PFSK-1 (cell line): ENCODE measurements at regions not wholly inside any gene's neighbourhood (a gene's known extent, or its start where the extent isn't known, plus 50 kb on each side); places are given as distances from the start of the nearest gene placed in this dataset.

ENCODE experiments used
- FOXP2 ChIP-seq: optimal IDR thresholded peaks from 2 replicates; pipeline ENCODE3; 2011; ENCODE audit warnings: borderline replicate concordance, control low read depth, inconsistent platforms; ENCODE audit not compliant: insufficient read depth; ENCODE audit errors: extremely low read length, extremely low read depth
- SIN3A ChIP-seq: IDR thresholded peaks from 2 replicates; pipeline ENCODE4 v1.6.1; 2012; ENCODE audit warnings: mild to moderate bottlenecking, low read length, moderate library complexity, borderline replicate concordance; ENCODE audit not compliant: insufficient read depth
- TAF1 ChIP-seq: IDR thresholded peaks from 2 replicates; pipeline ENCODE4 v1.6.1; 2012; ENCODE audit warnings: low read length, control low read depth, borderline replicate concordance; ENCODE audit not compliant: insufficient read depth

- TF ChIP-seq SIN3A: no peak
- TF ChIP-seq FOXP2: no peak
- TF ChIP-seq TAF1: no peak
Observed at GRCh38 chr13:83794583-83794982, 87.7 kb downstream of the SLITRK1 start.
